ENCODE measurements at regions not wholly inside any gene's neighbourhood (a gene's known extent, or its start where the extent isn't known, plus 50 kb on each side); places are given as distances from the start of the nearest gene placed in this dataset.

DNA sequence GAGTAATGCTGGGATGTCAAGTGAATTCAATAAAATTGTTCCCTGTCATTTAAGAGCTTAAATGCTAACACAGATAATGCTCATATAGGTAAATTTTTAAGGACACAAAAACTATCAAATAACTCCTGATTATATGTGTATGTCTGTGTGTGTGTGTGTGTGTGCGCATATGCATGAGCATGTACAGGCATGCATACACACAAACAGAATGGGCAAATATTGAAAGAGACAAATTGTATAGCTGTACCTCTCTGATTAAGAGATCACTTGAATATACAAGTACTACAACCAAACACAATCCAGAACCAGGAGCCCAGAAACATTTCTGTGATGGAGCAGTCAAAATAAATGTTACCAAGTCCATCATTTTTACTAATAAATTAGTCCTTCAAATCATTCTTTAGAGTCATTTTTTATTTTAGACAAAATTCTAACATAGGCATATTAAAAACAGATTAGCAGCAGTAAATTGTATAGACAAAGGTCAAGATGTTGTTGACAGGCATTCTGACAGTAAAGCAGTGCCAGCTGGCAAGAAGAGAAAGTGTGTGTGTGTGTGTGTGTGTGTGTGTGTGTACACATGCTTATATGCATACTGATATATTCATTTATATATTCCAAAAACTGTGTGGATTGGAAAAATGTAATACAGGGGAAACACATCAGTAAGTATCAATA is 145.3 kb downstream of the CD47 start:
- TF ChIP-seq, protein P1, sequence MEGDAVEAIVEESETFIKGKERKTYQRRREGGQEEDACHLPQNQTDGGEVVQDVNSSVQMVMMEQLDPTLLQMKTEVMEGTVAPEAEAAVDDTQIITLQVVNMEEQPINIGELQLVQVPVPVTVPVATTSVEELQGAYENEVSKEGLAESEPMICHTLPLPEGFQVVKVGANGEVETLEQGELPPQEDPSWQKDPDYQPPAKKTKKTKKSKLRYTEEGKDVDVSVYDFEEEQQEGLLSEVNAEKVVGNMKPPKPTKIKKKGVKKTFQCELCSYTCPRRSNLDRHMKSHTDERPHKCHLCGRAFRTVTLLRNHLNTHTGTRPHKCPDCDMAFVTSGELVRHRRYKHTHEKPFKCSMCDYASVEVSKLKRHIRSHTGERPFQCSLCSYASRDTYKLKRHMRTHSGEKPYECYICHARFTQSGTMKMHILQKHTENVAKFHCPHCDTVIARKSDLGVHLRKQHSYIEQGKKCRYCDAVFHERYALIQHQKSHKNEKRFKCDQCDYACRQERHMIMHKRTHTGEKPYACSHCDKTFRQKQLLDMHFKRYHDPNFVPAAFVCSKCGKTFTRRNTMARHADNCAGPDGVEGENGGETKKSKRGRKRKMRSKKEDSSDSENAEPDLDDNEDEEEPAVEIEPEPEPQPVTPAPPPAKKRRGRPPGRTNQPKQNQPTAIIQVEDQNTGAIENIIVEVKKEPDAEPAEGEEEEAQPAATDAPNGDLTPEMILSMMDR (IDR thresholded peaks at IDR 0.05): no peak
- TF ChIP-seq POLR2A (IDR thresholded peaks at IDR 0.05): no peak
